ENCODE measurements at regions not wholly inside any gene's neighbourhood (a gene's known extent, or its start where the extent isn't known, plus 50 kb on each side); places are given as distances from the start of the nearest gene placed in this dataset.

- Histone ChIP-seq H3K9me3 (ENCODE audit: low read depth) (no peaks in the 10 kb centered on the region), H3F3A (ENCODE audit: low read depth) (no peaks in the 10 kb centered on the region), H3K4me3 (no peak overlapping the region), H3K4me2 (no peak overlapping the region), H2AFZ (replicated peaks) (no peak overlapping the region), H3K27me3 (no peaks in the 10 kb centered on the region), H3K79me2 (ENCODE audit: low read depth) (no peaks in the 10 kb centered on the region), H3K9ac (no peak overlapping the region), H3K36me3 (no peaks in the 10 kb centered on the region), H3K4me1 (no peaks in the 10 kb centered on the region), H3K27ac (no peak overlapping the region), H4K20me1 (ENCODE audit: low read depth) (no peaks in the 10 kb centered on the region)
- no peak for TF ChIP-seq CTCF (IDR thresholded peaks at IDR 0.05)
- no peak for TF ChIP-seq EZH2 (IDR thresholded peaks at IDR 0.05)
- TF ChIP-seq EZH2phosphoT487 (IDR thresholded peaks at IDR 0.05) = no peak
- Mint-ChIP-seq H3K27ac (no peak overlapping the region), H3K27me3 (ENCODE audit: insufficient read depth, low read depth) (no peaks in the 10 kb centered on the region), H3K36me3 (no peaks in the 10 kb centered on the region), H3K9me3 (no peaks in the 10 kb centered on the region), H3K4me3 (no peak overlapping the region), H3K4me1 (no peaks in the 10 kb centered on the region)
- DNase-seq (ENCODE audit: low spot score) = no peak
These were observed 367.9 kb upstream of the SPOCK3 start for GRCh38 chr4:167602157-167602556.

- Histone ChIP-seq H2AFZ (replicated peaks) (no peak overlapping the region), H3K4me3 (no peak overlapping the region), H3K9ac (no peak overlapping the region), H3K9me3 (ENCODE audit: low read depth) (no peaks in the 10 kb centered on the region), H3F3A (ENCODE audit: low read depth) (no peaks in the 10 kb centered on the region), H3K4me1 (no peaks in the 10 kb centered on the region), H3K27me3 (no peaks in the 10 kb centered on the region), H3K79me2 (ENCODE audit: low read depth) (no peaks in the 10 kb centered on the region), H3K36me3 (no peaks in the 10 kb centered on the region), H4K20me1 (ENCODE audit: low read depth) (no peaks in the 10 kb centered on the region), H3K4me2 (no peak overlapping the region), H3K27ac (no peak overlapping the region)
- H3K27me3 Mint-ChIP-seq (ENCODE audit: insufficient read depth, low read depth) = no peaks in the 10 kb centered on the region
- DNase-seq (ENCODE audit: low spot score) = no peak
- no peaks in the 10 kb centered on the region for H3K36me3 Mint-ChIP-seq
- H3K27ac Mint-ChIP-seq = no peak overlapping the region
- H3K4me1 Mint-ChIP-seq = no peaks in the 10 kb centered on the region
- no peak overlapping the region for H3K4me3 Mint-ChIP-seq
- TF ChIP-seq EZH2 (IDR thresholded peaks at IDR 0.05) = no peak
- TF ChIP-seq EZH2phosphoT487 (IDR thresholded peaks at IDR 0.05) = no peak
- no peak for TF ChIP-seq CTCF (IDR thresholded peaks at IDR 0.05)
- H3K9me3 Mint-ChIP-seq = no peaks in the 10 kb centered on the region
These were observed 372.3 kb upstream of the SPOCK3 start for GRCh38 chr4:167606551-167606950.

- Histone ChIP-seq H3K9ac (no peak overlapping the region), H3K9me3 (ENCODE audit: low read depth) (no peaks in the 10 kb centered on the region), H3K36me3 (no peaks in the 10 kb centered on the region), H3K4me2 (no peak overlapping the region), H3K4me1 (no peaks in the 10 kb centered on the region), H3F3A (ENCODE audit: low read depth) (no peaks in the 10 kb centered on the region), H3K27me3 (no peaks in the 10 kb centered on the region), H2AFZ (replicated peaks) (no peak overlapping the region), H3K4me3 (no peak overlapping the region), H4K20me1 (ENCODE audit: low read depth) (no peaks in the 10 kb centered on the region), H3K79me2 (ENCODE audit: low read depth) (no peaks in the 10 kb centered on the region), H3K27ac (no peak overlapping the region)
- no peak for DNase-seq (ENCODE audit: low spot score)
- Mint-ChIP-seq H3K4me3 (no peak overlapping the region), H3K27ac (no peak overlapping the region), H3K9me3 (no peaks in the 10 kb centered on the region), H3K27me3 (ENCODE audit: insufficient read depth, low read depth) (no peaks in the 10 kb centered on the region), H3K36me3 (no peaks in the 10 kb centered on the region), H3K4me1 (no peaks in the 10 kb centered on the region)
- TF ChIP-seq EZH2phosphoT487 (IDR thresholded peaks at IDR 0.05) = no peak
These were observed 379.1 kb upstream of the SPOCK3 start for GRCh38 chr4:167613381-167613780.

GRCh38 chr4:167614866-167615265 is 380.6 kb upstream of the SPOCK3 start:
- no peaks in the 10 kb centered on the region for H3K9me3 Mint-ChIP-seq

More at GRCh38 chr4:167614866-167615265, 380.6 kb upstream of the SPOCK3 start:
- Histone ChIP-seq H3K79me2 (ENCODE audit: low read depth) (no peaks in the 10 kb centered on the region), H3K4me3 (no peak overlapping the region), H3K27ac (no peak overlapping the region), H2AFZ (replicated peaks) (no peak overlapping the region), H3K9me3 (ENCODE audit: low read depth) (no peaks in the 10 kb centered on the region), H3K4me2 (no peak overlapping the region), H3K9ac (no peak overlapping the region), H3K4me1 (no peaks in the 10 kb centered on the region), H3K27me3 (no peaks in the 10 kb centered on the region), H4K20me1 (ENCODE audit: low read depth) (no peaks in the 10 kb centered on the region), H3K36me3 (no peaks in the 10 kb centered on the region), H3F3A (ENCODE audit: low read depth) (no peaks in the 10 kb centered on the region)
- H3K4me1 Mint-ChIP-seq = no peaks in the 10 kb centered on the region
- H3K27me3 Mint-ChIP-seq (ENCODE audit: insufficient read depth, low read depth) = peaks cover 2% of the 10 kb centered on the region
- no peak for TF ChIP-seq CTCF (IDR thresholded peaks at IDR 0.05)
- TF ChIP-seq EZH2phosphoT487 (IDR thresholded peaks at IDR 0.05) = no peak
- no peak for TF ChIP-seq EZH2 (IDR thresholded peaks at IDR 0.05)
- no peak for DNase-seq (ENCODE audit: low spot score)
- no peaks in the 10 kb centered on the region for H3K36me3 Mint-ChIP-seq
- H3K4me3 Mint-ChIP-seq = no peak overlapping the region
- no peak overlapping the region for H3K27ac Mint-ChIP-seq

All from neural progenitor cell (in vitro differentiated cells).